ENCODE measurements at regions not wholly inside any gene's neighbourhood (a gene's known extent, or its start where the extent isn't known, plus 50 kb on each side); places are given as distances from the start of the nearest gene placed in this dataset.

GRCh38 chr14:65206448-65207096 is 104.3 kb upstream of the MAX start:
- DNase-seq = no peak
- intact Hi-C loops (cut with DNase I; ENCODE audit: low total_unique reads) = no loop called here
- Histone ChIP-seq H3K4me1 (no peaks in the 10 kb centered on the region), H3K27me3 (no peaks in the 10 kb centered on the region), H3K4me3 (no peak overlapping the region), H3K9me3 (no peaks in the 10 kb centered on the region), H3K36me3 (ENCODE audit: low read depth, missing control alignments) (no peaks in the 10 kb centered on the region), H3K27ac (no peak overlapping the region)
- TF ChIP-seq POLR2A (IDR thresholded peaks at IDR 0.05) (no peak), CTCF (IDR thresholded peaks at IDR 0.05) (no peak)
- 89 to 93% methylated on average over 3 of the region's 3 CpGs for WGBS, 2 donors

- DNase-seq = no peak
- Histone ChIP-seq H3K36me3 (ENCODE audit: low read depth, missing control alignments) (no peaks in the 10 kb centered on the region), H3K9me3 (no peaks in the 10 kb centered on the region), H3K27ac (no peak overlapping the region), H3K4me1 (no peaks in the 10 kb centered on the region), H3K4me3 (no peak overlapping the region), H3K27me3 (no peaks in the 10 kb centered on the region)
- TF ChIP-seq CTCF (IDR thresholded peaks at IDR 0.05) = no peak
- TF ChIP-seq POLR2A (IDR thresholded peaks at IDR 0.05) = no peak
- intact Hi-C loops (cut with DNase I; ENCODE audit: low total_unique reads) = no loop called here
- 79 to 92% methylated on average over 9 to 10 of the region's 10 CpGs for WGBS, 2 donors
Measured at GRCh38 chr14:65208548-65208947, 106.2 kb upstream of the MAX start.

- TF ChIP-seq CTCF (IDR thresholded peaks at IDR 0.05) = no peak
- TF ChIP-seq POLR2A (IDR thresholded peaks at IDR 0.05) = no peak
- WGBS, 2 donors = 85 to 94% methylated on average over 4 of the region's 4 CpGs
- no peak for DNase-seq
- Histone ChIP-seq H3K27ac (no peak overlapping the region), H3K36me3 (ENCODE audit: low read depth, missing control alignments) (no peaks in the 10 kb centered on the region), H3K27me3 (no peaks in the 10 kb centered on the region), H3K4me3 (no peak overlapping the region), H3K9me3 (no peaks in the 10 kb centered on the region), H3K4me1 (no peaks in the 10 kb centered on the region)
- intact Hi-C loops (cut with DNase I; ENCODE audit: low total_unique reads) = no loop called here
Measured at GRCh38 chr14:65210118-65210821, 108.0 kb upstream of the MAX start.

GRCh38 chr14:65210822-65211182 is 108.5 kb upstream of the MAX start:
- no peak for DNase-seq
- TF ChIP-seq CTCF (IDR thresholded peaks at IDR 0.05) (no peak), POLR2A (IDR thresholded peaks at IDR 0.05) (no peak)
- intact Hi-C loops (cut with DNase I; ENCODE audit: low total_unique reads) = no loop called here
- H3K36me3 ChIP-seq (ENCODE audit: low read depth, missing control alignments) = no peaks in the 10 kb centered on the region
- no peaks in the 10 kb centered on the region for H3K27me3 ChIP-seq
- no peaks in the 10 kb centered on the region for H3K4me1 ChIP-seq
- no peak overlapping the region for H3K27ac ChIP-seq
- no peaks in the 10 kb centered on the region for H3K9me3 ChIP-seq
- H3K4me3 ChIP-seq = no peak overlapping the region
